ENCODE measurements at regions not wholly inside any gene's neighbourhood (a gene's known extent, or its start where the extent isn't known, plus 50 kb on each side); places are given as distances from the start of the nearest gene placed in this dataset.

GRCh38 chr10:121070275-121071070 lies 219.3 kb downstream of the WDR11 start:
- no peak overlapping the region for H3K4me3 ChIP-seq (ENCODE audit: control insufficient read depth, low read depth, low read length)
- DNase-seq (ENCODE audit: low read depth) = no peak
- no peak for TF ChIP-seq CTCF (IDR thresholded peaks at IDR 0.05; ENCODE audit: control insufficient read depth, insufficient read depth, low read depth, low read length, missing control alignments)

- no peak for DNase-seq (ENCODE audit: low read depth)
- H3K4me3 ChIP-seq (ENCODE audit: control insufficient read depth, low read depth, low read length) = no peak overlapping the region
- TF ChIP-seq CTCF (IDR thresholded peaks at IDR 0.05; ENCODE audit: control insufficient read depth, insufficient read depth, low read depth, low read length, missing control alignments) = no peak
Observed at GRCh38 chr10:121071901-121072300, 220.7 kb downstream of the WDR11 start.

GRCh38 chr10:121073728-121074127 lies 222.6 kb downstream of the WDR11 start:
- TF ChIP-seq CTCF (IDR thresholded peaks at IDR 0.05; ENCODE audit: control insufficient read depth, insufficient read depth, low read depth, low read length, missing control alignments) = no peak
- H3K4me3 ChIP-seq (ENCODE audit: control insufficient read depth, low read depth, low read length) = no peak overlapping the region
- no peak for DNase-seq (ENCODE audit: low read depth)

- TF ChIP-seq CTCF (IDR thresholded peaks at IDR 0.05; ENCODE audit: control insufficient read depth, insufficient read depth, low read depth, low read length, missing control alignments) = no peak
- no peak for DNase-seq (ENCODE audit: low read depth)
- no peak overlapping the region for H3K4me3 ChIP-seq (ENCODE audit: control insufficient read depth, low read depth, low read length)
Observed at GRCh38 chr10:121076776-121077715, 225.9 kb downstream of the WDR11 start.

GRCh38 chr10:121078036-121078435 lies 226.9 kb downstream of the WDR11 start:
- no peak for DNase-seq (ENCODE audit: low read depth)
- no peak for TF ChIP-seq CTCF (IDR thresholded peaks at IDR 0.05; ENCODE audit: control insufficient read depth, insufficient read depth, low read depth, low read length, missing control alignments)
- no peak overlapping the region for H3K4me3 ChIP-seq (ENCODE audit: control insufficient read depth, low read depth, low read length)

- DNase-seq (ENCODE audit: low read depth) = no peak
- TF ChIP-seq CTCF (IDR thresholded peaks at IDR 0.05; ENCODE audit: control insufficient read depth, insufficient read depth, low read depth, low read length, missing control alignments) = no peak
- H3K4me3 ChIP-seq (ENCODE audit: control insufficient read depth, low read depth, low read length) = no peak overlapping the region
Observed at GRCh38 chr10:121078672-121079102, 227.5 kb downstream of the WDR11 start.

Measured in AG09309 (cell line).